CD4-positive, alpha-beta T cell treated with Interleukin-17A for 4 hours (primary cell): ENCODE measurements at regions not wholly inside any gene's neighbourhood (a gene's known extent, or its start where the extent isn't known, plus 50 kb on each side); places are given as distances from the start of the nearest gene placed in this dataset.

Experiments
- DNase-seq: peaks from one replicate; pipeline ENCODE4 v3.0.0-alpha.2; 2020; ENCODE audit warnings: mixed read lengths

GRCh38 chr16:77594799-77595596, 127.3 kb upstream of the NUDT7 start:
- DNase-seq: no peak

- no peak for DNase-seq
Measured at GRCh38 chr16:77596261-77596660, 126.1 kb upstream of the NUDT7 start.

DNA sequence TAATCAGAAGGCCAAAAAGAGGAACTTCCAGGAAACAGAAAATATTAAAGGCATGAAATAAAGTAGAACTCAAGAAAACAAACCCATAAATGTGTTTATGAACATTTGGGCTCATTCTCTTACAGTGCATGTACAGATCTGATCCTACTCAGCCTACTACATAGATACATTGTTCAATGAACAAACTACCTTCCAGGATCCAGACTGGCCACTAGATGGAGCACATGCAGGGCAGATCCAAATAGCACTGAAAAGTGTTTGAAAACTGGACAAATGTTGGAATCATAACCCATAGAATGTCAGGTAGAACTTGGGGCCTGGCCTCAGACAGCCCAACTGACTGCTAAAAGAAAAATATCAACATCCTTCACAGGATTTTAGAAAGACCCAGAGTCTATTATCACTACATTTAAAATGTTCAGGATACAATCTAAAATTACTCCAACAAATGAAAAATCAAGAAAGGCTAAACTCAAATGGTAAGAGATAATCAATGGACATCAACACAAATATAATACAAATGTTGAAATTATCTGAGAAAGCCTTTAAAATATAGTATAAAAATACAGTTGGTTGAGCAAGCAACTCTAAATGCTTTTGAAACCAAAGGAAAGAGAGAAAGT, 122.4 kb upstream of the NUDT7 start:
- DNase-seq: no peak

DNA sequence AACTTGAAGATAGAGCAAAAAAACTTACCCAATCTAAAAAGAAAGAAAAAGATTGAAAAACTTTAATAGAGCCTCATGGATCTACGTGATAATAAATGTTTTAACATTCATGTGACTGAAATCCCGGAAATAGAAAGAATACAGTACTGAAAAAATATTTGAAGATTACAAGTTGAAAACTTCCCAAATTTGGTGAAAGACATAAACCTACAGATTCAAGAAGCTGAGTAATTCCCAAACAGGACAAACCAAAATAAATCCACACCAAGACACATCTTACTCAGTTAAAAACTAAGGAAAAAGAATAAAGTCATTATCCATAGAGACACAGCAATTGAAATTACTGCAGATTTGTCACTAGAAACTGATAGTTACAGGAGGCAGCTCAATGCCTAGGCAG, 121.8 kb upstream of the NUDT7 start:
- no peak for DNase-seq

- no peak for DNase-seq
Measured at GRCh38 chr16:77603656-77604055, 118.7 kb upstream of the NUDT7 start.

DNA sequence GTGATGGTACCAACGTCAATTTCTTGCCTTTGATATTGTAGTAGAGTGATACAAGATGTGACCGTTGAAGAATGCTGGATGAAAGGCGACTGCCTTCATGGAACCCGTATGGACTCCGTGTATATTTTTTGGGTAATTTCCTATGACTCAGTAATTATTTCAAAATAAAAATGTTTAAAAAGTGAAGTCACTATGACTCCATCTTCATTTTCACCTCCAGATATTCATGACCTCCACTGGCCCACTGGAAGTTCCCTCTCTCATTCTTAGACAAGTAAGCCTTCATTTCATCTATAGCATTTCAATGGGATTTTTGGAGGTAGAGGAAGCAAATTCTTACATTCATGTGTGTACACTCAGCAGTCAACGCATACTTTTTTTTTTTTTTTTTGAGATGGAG, 111.8 kb upstream of the NUDT7 start:
- no peak for DNase-seq

GRCh38 chr16:77611386-77611785, 110.9 kb upstream of the NUDT7 start:
- no peak for DNase-seq

DNA sequence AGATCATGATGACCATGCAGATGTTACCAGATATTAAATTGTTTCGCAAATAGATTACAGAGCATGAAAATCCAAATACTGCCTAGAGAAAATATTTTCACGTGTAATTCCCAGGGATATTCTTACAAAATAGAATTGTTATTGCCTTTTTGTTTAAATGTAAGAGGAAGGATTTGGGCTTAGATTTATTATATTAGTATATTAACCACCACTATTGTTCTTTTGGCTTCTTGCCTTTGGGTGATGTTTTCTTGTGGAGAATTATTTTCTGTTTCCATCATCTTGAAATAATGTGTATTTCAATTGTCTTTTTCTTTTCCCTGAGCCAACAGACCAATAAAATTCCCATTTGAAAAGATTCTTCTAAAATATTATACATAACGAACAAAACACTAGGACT, 109.7 kb upstream of the NUDT7 start:
- no peak for DNase-seq

DNA sequence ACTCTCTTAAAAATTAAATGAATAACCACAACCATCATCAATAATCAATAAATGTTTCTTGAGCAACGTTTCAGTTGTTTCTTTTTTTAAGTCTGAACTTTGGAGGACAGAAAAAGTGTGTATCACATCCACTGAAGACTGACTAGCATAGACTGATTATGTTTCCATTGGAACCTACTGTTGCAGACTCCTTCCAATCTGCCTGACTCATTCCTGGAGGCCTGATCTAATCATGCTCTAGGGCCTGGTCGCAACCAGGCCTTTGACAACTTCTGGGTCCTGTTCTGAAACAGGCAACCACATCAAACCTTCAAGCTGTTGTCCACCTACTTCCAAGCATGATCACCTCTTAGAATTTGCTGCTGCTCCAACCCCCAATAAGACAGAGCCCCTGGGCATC, 109.2 kb upstream of the NUDT7 start:
- no peak for DNase-seq

DNA sequence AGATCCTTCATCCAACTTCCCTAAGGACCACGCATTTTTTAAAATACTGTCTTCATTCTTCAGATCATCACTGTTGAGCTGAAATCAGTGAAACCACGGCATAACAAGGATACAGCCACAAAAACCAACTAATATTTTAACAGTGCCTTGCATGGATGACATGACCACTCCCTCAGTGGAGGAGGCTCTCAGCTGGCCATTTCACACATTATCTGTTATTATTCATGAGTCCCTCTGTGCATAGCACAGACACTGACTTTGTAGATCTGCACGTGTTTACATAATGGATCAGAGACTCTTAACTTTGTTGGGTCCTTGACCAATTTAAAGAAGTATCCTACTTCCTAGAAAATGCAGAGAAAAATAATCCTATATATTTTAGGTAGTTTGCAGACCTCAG, 104.8 kb upstream of the NUDT7 start:
- no peak for DNase-seq

- DNase-seq: no peak
Measured at GRCh38 chr16:77617996-77618395, 104.3 kb upstream of the NUDT7 start.

GRCh38 chr16:77618951-77619350, 103.4 kb upstream of the NUDT7 start:
- DNase-seq: no peak

GRCh38 chr16:77624085-77624484, 98.2 kb upstream of the NUDT7 start:
- DNase-seq: no peak

- DNase-seq: no peak
Measured at GRCh38 chr16:77636615-77637014, 85.7 kb upstream of the NUDT7 start.

- no peak for DNase-seq
Measured at GRCh38 chr16:77637940-77638339, 84.4 kb upstream of the NUDT7 start.

GRCh38 chr16:77643176-77643575, 79.1 kb upstream of the NUDT7 start:
- no peak for DNase-seq

DNA sequence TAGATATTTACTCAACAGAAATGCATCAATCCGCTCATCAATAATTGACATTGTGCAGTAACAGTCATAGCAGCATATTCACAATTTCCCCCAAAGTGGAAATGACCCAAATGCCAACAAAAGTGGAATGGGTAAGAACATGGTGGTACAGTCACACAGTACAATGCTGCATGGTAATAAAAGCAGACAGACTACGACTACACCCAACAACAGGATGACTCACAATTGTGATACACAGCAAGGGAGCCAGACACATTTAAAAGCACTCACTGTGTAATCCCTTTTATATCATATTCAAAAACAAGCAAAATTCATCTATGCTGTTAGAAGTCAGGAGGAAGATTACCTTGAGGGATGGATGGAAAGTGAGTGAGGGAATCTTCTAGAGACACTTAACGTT, 76.5 kb upstream of the NUDT7 start:
- no peak for DNase-seq

DNA sequence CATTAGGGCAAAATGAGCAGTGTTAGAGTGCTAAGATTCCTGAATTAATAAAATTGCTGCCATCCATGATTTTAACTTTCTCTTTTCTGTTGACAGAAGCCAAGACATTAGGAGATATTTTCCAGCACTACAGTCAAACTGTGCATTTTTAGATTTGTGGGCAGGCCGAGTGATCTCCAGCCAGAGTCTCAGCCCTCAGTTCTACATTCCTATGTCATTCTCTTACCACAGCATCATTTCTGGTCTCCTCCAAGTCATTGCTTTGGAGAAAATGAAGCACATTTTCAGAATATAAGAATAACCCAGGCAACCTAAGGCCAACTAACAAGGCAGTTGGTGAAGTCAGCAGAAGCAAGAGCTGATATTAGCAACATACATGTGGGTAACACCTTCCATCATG, 74.6 kb upstream of the NUDT7 start:
- no peak for DNase-seq

GRCh38 chr16:77650761-77651160, 71.6 kb upstream of the NUDT7 start:
- DNase-seq: no peak

- no peak for DNase-seq
Measured at GRCh38 chr16:77652399-77652798, 69.9 kb upstream of the NUDT7 start.

- DNase-seq: no peak
Measured at GRCh38 chr16:77657016-77657415, 65.3 kb upstream of the NUDT7 start.

GRCh38 chr16:77660311-77660710, 62.0 kb upstream of the NUDT7 start:
- DNase-seq: no peak

GRCh38 chr16:77662246-77662645, 60.1 kb upstream of the NUDT7 start:
- no peak for DNase-seq

- DNase-seq: no peak
Measured at GRCh38 chr16:77663711-77664110, 58.6 kb upstream of the NUDT7 start.

DNA sequence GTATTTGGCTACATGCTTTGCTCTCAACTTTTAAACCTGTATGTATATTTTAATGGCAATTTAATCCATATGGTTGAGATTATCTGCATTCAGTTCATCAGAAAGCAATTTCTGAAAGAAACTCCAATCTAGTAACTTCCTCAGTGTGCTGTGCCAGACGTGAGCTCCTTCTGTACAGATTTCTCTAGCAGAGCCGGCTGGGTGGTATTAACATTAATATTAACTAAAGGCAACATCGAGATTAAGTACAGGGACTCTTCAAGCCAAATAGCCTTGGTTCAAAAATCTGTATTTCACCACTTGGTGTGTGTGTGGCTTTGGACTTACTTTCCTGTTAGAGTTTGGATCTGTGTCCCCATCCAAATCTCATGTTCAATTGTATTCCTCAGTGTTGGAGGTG, 55.5 kb upstream of the NUDT7 start:
- DNase-seq: no peak
